NT2/D1 (cell line): ENCODE measurements at regions not wholly inside any gene's neighbourhood (a gene's known extent, or its start where the extent isn't known, plus 50 kb on each side); places are given as distances from the start of the nearest gene placed in this dataset.

Experiments used
- DNase-seq: peaks from one replicate; pipeline ENCODE4 v3.0.0-alpha.2; 2011; ENCODE audit warnings: low read depth, low spot score
- H3K27me3 ChIP-seq: 2 replicates; pipeline ENCODE4 v1.6.0; 2011; ENCODE audit warnings: mild to moderate bottlenecking; ENCODE audit not compliant: insufficient read length, insufficient read depth
- H3K36me3 ChIP-seq: 2 replicates; pipeline ENCODE4 v1.6.1; 2011; ENCODE audit warnings: mild to moderate bottlenecking, low read length, mixed read lengths; ENCODE audit not compliant: insufficient read depth, insufficient read length
- H3K4me1 ChIP-seq: 2 replicates; pipeline ENCODE4 v1.5.1; 2011; ENCODE audit not compliant: insufficient read depth, insufficient read length
- H3K4me3 ChIP-seq: 2 replicates; pipeline ENCODE4 v1.5.1; 2011; ENCODE audit warnings: low read depth; ENCODE audit not compliant: insufficient read length
- H3K9ac ChIP-seq: 2 replicates; pipeline ENCODE4 v1.6.0; 2011; ENCODE audit warnings: low read depth; ENCODE audit not compliant: insufficient read length
- H3K9me3 ChIP-seq: 2 replicates; pipeline ENCODE4 v1.5.1; 2011; ENCODE audit warnings: mild to moderate bottlenecking, low read length; ENCODE audit not compliant: insufficient read depth
- SUZ12 ChIP-seq: IDR thresholded peaks from 2 replicates; pipeline ENCODE4 v1.6.1; 2011; ENCODE audit not compliant: insufficient read length, insufficient read depth; ENCODE audit errors: extremely low read depth
- YY1 ChIP-seq: IDR thresholded peaks from 2 replicates; pipeline ENCODE4 v1.6.1; 2011; ENCODE audit not compliant: insufficient read length, insufficient read depth
- ZNF274 ChIP-seq: IDR thresholded peaks from 2 replicates; pipeline ENCODE4 v1.6.1; 2011; ENCODE audit warnings: mild to moderate bottlenecking, low read depth, low read length

GRCh38 chr4:174037049-174037448 is 246.4 kb downstream of the FBXO8 start:
- Histone ChIP-seq H3K4me3 (no peak overlapping the region), H3K9ac (no peak overlapping the region), H3K9me3 (no peaks in the 10 kb centered on the region), H3K4me1 (peaks cover 2% of the 10 kb centered on the region), H3K27me3 (no peaks in the 10 kb centered on the region), H3K36me3 (no peaks in the 10 kb centered on the region)
- TF ChIP-seq ZNF274 = no peak
- no peak for DNase-seq

DNA sequence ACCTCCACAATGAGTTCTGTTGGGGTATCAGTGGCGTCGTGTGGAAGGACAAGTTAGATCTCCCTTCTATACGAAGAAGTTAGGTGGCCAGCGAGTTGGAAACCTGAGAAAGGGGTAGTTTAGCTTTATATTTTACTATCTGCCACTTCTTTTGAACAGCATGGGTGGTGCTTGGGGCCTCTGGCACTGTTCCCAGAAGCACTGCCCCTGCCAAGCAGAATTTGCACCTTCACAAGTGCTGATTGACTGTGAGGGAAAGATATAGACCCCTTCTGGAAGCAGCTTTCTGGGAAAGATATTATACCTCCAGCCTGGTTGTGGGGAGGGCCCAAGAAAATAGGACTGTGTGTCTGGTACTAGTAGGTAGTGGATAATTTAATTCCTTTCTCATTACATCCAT is 246.9 kb downstream of the FBXO8 start:
- Histone ChIP-seq H3K4me3 (no peak overlapping the region), H3K9ac (no peak overlapping the region), H3K9me3 (no peaks in the 10 kb centered on the region), H3K27me3 (no peaks in the 10 kb centered on the region), H3K36me3 (no peaks in the 10 kb centered on the region), H3K4me1 (peaks cover 2% of the 10 kb centered on the region)
- TF ChIP-seq ZNF274 (no peak), SUZ12 (no peak), YY1 (no peak)
- no peak for DNase-seq

DNA sequence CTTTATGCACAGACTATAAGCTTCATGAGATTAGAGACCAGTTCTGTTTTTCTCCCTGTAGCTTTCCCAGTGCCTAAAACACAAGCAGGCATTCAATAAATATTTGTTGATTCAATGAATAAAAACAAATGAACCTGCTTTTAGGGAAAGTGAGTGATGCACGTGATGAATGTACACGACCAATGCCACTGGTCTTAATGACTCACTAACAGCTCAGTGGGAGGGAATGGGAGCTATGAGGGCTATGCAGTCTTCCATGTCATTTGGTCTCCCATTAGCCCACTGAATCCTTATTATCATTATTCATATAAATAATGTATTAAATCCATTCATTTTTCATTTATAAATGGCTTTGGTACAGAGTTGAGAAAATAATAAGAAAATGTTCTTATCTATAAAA is 247.4 kb downstream of the FBXO8 start:
- no peak for DNase-seq
- no peak overlapping the region for H3K9ac ChIP-seq
- no peaks in the 10 kb centered on the region for H3K36me3 ChIP-seq
- no peaks in the 10 kb centered on the region for H3K9me3 ChIP-seq
- no peaks in the 10 kb centered on the region for H3K4me1 ChIP-seq
- no peak overlapping the region for H3K4me3 ChIP-seq
- TF ChIP-seq ZNF274 (no peak), SUZ12 (no peak), YY1 (no peak)
- no peaks in the 10 kb centered on the region for H3K27me3 ChIP-seq

- Histone ChIP-seq H3K4me3 (no peak overlapping the region), H3K36me3 (no peaks in the 10 kb centered on the region), H3K27me3 (no peaks in the 10 kb centered on the region), H3K4me1 (no peaks in the 10 kb centered on the region), H3K9me3 (no peaks in the 10 kb centered on the region), H3K9ac (no peak overlapping the region)
- DNase-seq = no peak
- TF ChIP-seq YY1 (no peak), ZNF274 (no peak), SUZ12 (no peak)
Measured at GRCh38 chr4:174023641-174024040, 259.8 kb downstream of the FBXO8 start.

- H3K9ac ChIP-seq = no peak overlapping the region
- TF ChIP-seq YY1 = no peak
- no peak for TF ChIP-seq ZNF274
- no peak for DNase-seq
- H3K36me3 ChIP-seq = no peaks in the 10 kb centered on the region
- H3K4me1 ChIP-seq = no peaks in the 10 kb centered on the region
- no peak overlapping the region for H3K4me3 ChIP-seq
- no peaks in the 10 kb centered on the region for H3K27me3 ChIP-seq
- H3K9me3 ChIP-seq = no peaks in the 10 kb centered on the region
Measured at GRCh38 chr4:174018236-174018635, 265.2 kb downstream of the FBXO8 start.

GRCh38 chr4:174016251-174016650 is 267.2 kb downstream of the FBXO8 start:
- no peak overlapping the region for H3K9ac ChIP-seq
- H3K27me3 ChIP-seq = no peaks in the 10 kb centered on the region
- H3K36me3 ChIP-seq = no peaks in the 10 kb centered on the region
- no peaks in the 10 kb centered on the region for H3K4me1 ChIP-seq
- no peaks in the 10 kb centered on the region for H3K9me3 ChIP-seq
- TF ChIP-seq ZNF274 = no peak
- no peak for TF ChIP-seq YY1
- TF ChIP-seq SUZ12 = no peak
- H3K4me3 ChIP-seq = no peak overlapping the region
- DNase-seq = no peak

- no peak overlapping the region for H3K4me3 ChIP-seq
- no peak overlapping the region for H3K9ac ChIP-seq
- DNase-seq = no peak
- H3K4me1 ChIP-seq = no peaks in the 10 kb centered on the region
- TF ChIP-seq YY1 (no peak), SUZ12 (no peak), ZNF274 (no peak)
- H3K27me3 ChIP-seq = no peaks in the 10 kb centered on the region
- no peaks in the 10 kb centered on the region for H3K36me3 ChIP-seq
- no peaks in the 10 kb centered on the region for H3K9me3 ChIP-seq
Measured at GRCh38 chr4:174012886-174013259, 270.6 kb downstream of the FBXO8 start.
